Endothelial cell of umbilical vein (primary cell): ENCODE measurements at regions not wholly inside any gene's neighbourhood (a gene's known extent, or its start where the extent isn't known, plus 50 kb on each side); places are given as distances from the start of the nearest gene placed in this dataset.

ENCODE experiments used
- BruUV-seq: library from RNA; stranded (reverse); fragments of 400-500 nt; replicated peaks from 2 replicates; lab custom pipeline; 2021; lab: Mats Ljungman, UMichigan
- CTCF ChIA-PET: fragments of 300-600, 350-600 bp; sonication (Branson Sonifier 250); formaldehyde crosslinking; loops from one replicate; lab custom pipeline; 2021; ENCODE audit warnings: antibody characterized with exemption, inconsistent platforms; lab: Charles Lee
- POLR2A ChIA-PET: fragments of 300-600, 350-600 bp; sonication (Branson Sonifier 250); formaldehyde crosslinking; loops from one replicate; lab custom pipeline; 2021; ENCODE audit warnings: antibody characterized with exemption, inconsistent platforms; lab: Charles Lee
- DNase-seq: peaks from one replicate; pipeline ENCODE4 v3.0.0-alpha.2; 2011; ENCODE audit warnings: low read depth, low spot score
- FAIRE-seq: peaks from 2 replicates; lab custom pipeline; 2011; peaks lifted over from hg19 to GRCh38; lab: Jason Lieb, UNC
- H2AFZ ChIP-seq: 2 replicates; pipeline ENCODE4 v1.6.0; 2012; ENCODE audit warnings: low read depth, low read length, control low read depth, inconsistent platforms
- H3K27ac ChIP-seq: 2 replicates; pipeline ENCODE4 v1.5.1; 2011; ENCODE audit warnings: low read depth, mild to moderate bottlenecking, control low read depth, low read length, moderate library complexity; ENCODE audit not compliant: insufficient read depth
- H3K27me3 ChIP-seq, 2 experiments: 2 replicates each; pipeline versions ENCODE4 v1.6.0 to v1.6.1; 2011; ENCODE audit warnings: low read length in 2 of 2, mixed read lengths in 1 of 2; ENCODE audit not compliant: control insufficient read depth in 2 of 2, insufficient read depth in 2 of 2
- H3K36me3 ChIP-seq, 2 experiments: 2 replicates in 1 of 2; 3 replicates in 1 of 2; pipeline ENCODE4 v1.5.1; 2011; ENCODE audit warnings: low read length in 2 of 2, mild to moderate bottlenecking in 1 of 2, moderate library complexity in 1 of 2; ENCODE audit not compliant: control insufficient read depth in 2 of 2, insufficient read depth in 2 of 2; ENCODE audit errors: extremely low read depth in 1 of 2
- H3K4me1 ChIP-seq: 3 replicates; pipeline ENCODE4 v1.5.1; 2011; ENCODE audit warnings: mild to moderate bottlenecking, low read length; ENCODE audit not compliant: control insufficient read depth, insufficient read depth; ENCODE audit errors: extremely low read depth
- H3K4me2 ChIP-seq: 2 replicates; pipeline ENCODE4 v1.6.1; 2011; ENCODE audit warnings: low read length, control low read depth, mixed read lengths; ENCODE audit not compliant: insufficient read depth
- H3K4me3 ChIP-seq, 3 experiments: fragments of 200-600 bp in 1 of 3; sonication (generic), shearing (Covaris generic) in 1 of 3; replicated peaks in 1 of 3; 2 replicates each; pipeline ENCODE4 v1.5.1; 2011 to 2016; ENCODE audit warnings: control low read depth in 3 of 3, low read length in 3 of 3, mild to moderate bottlenecking in 2 of 3, inconsistent platforms in 1 of 3, low read depth in 1 of 3, moderate library complexity in 1 of 3; ENCODE audit not compliant: insufficient read depth in 1 of 3
- H3K79me2 ChIP-seq: 2 replicates; pipeline ENCODE4 v1.6.0; 2012; ENCODE audit warnings: low read length, inconsistent platforms; ENCODE audit not compliant: control insufficient read depth, insufficient read depth
- H3K9ac ChIP-seq: replicated peaks from 2 replicates; pipeline ENCODE3; 2011; ENCODE audit warnings: low read length, control low read depth; ENCODE audit not compliant: insufficient read depth; ENCODE audit errors: extremely low read depth
- H3K9me1 ChIP-seq: replicated peaks from 3 replicates; pipeline ENCODE4 v1.6.0; 2011; ENCODE audit warnings: mild to moderate bottlenecking, low read length; ENCODE audit not compliant: control insufficient read depth, insufficient read depth; ENCODE audit errors: extremely low read depth
- H3K9me3 ChIP-seq: replicated peaks from 2 replicates; pipeline ENCODE4 v1.5.1; 2012; ENCODE audit warnings: low read length, inconsistent platforms; ENCODE audit not compliant: control insufficient read depth, insufficient read depth
- H4K20me1 ChIP-seq: replicated peaks from 2 replicates; pipeline ENCODE3; 2011; ENCODE audit warnings: mild to moderate bottlenecking, low read length; ENCODE audit not compliant: control insufficient read depth, insufficient read depth; ENCODE audit errors: extremely low read depth
- EZH2 ChIP-seq: IDR thresholded peaks from 2 replicates; pipeline ENCODE4 v1.6.1; 2012; ENCODE audit warnings: borderline replicate concordance, low read depth, mild to moderate bottlenecking, moderate library complexity, low read length, inconsistent platforms; ENCODE audit not compliant: severe bottlenecking
- FOS ChIP-seq: IDR thresholded peaks from 2 replicates; pipeline ENCODE4 v1.6.1; 2011; ENCODE audit warnings: mild to moderate bottlenecking, low read length, moderate library complexity, borderline replicate concordance; ENCODE audit not compliant: insufficient read depth
- GATA2 ChIP-seq: IDR thresholded peaks from 2 replicates; pipeline ENCODE4 v1.7.0; 2011; ENCODE audit warnings: low read depth, mild to moderate bottlenecking, moderate library complexity, mixed read lengths, low read length; ENCODE audit not compliant: insufficient read length, insufficient read depth
- JUN ChIP-seq: IDR thresholded peaks from 2 replicates; pipeline ENCODE4 v1.6.1; 2011; ENCODE audit warnings: borderline replicate concordance, low read depth; ENCODE audit not compliant: insufficient read length, insufficient read depth
- MAX ChIP-seq: IDR thresholded peaks from 2 replicates; pipeline ENCODE4 v1.6.1; 2011; ENCODE audit not compliant: insufficient read depth, insufficient read length
- MYC ChIP-seq: IDR thresholded peaks from one replicate; pipeline ENCODE4 v1.6.1; 2011; ENCODE audit warnings: mild to moderate bottlenecking, low read depth, low read length
- POLR2A ChIP-seq: IDR thresholded peaks from 2 replicates; pipeline ENCODE4 v1.6.1; 2012; ENCODE audit warnings: low read depth, mild to moderate bottlenecking, control low read depth, low read length
- POLR2AphosphoS5 ChIP-seq: IDR thresholded peaks from 2 replicates; pipeline ENCODE4 v1.6.1; 2012; ENCODE audit warnings: low read depth, mild to moderate bottlenecking, control low read depth, low read length, moderate library complexity; ENCODE audit not compliant: insufficient read depth
- dilution Hi-C: fragments of 300-500 bp; cut with MboI; formaldehyde crosslinking; loops from one replicate; pipeline ENCODE4 v1.15.0; 2019; ENCODE audit warnings: low sequenced_read_pairs; ENCODE audit not compliant: extremely low pct_ligation_motif_present
- intact Hi-C: fragments of 100-400 bp; cut with micrococcal nuclease; formaldehyde crosslinking; loops from one replicate; pipeline ENCODE4 v1.10.0; 2022
- TF ChIP-seq, protein P1 (sequence below), 2 donors: IDR thresholded peaks; 1 replicate in 1 of 2; 2 replicates in 1 of 2; pipeline ENCODE4 v1.5.1; 2011; ENCODE audit warnings: low read length in 2 of 2, mild to moderate bottlenecking in 2 of 2, moderate library complexity in 2 of 2, control low read depth in 1 of 2, inconsistent platforms in 1 of 2, low read depth in 1 of 2; ENCODE audit not compliant: insufficient read depth in 1 of 2; ENCODE audit errors: extremely low read depth in 1 of 2

GRCh38 chr1:78240755-78241154, 195.0 kb downstream of the GIPC2 start:
- Histone ChIP-seq H3K79me2 (no peaks in the 10 kb centered on the region), H3K27me3 (peaks cover 0 to 5% of the 10 kb centered on the region in 2 experiments), H3K27ac (no peak overlapping the region), H4K20me1 (no peaks in the 10 kb centered on the region), H3K36me3 (no peaks in the 10 kb centered on the region), H3K9ac (no peak overlapping the region), H3K4me2 (no peak overlapping the region), H2AFZ (no peak overlapping the region), H3K9me3 (no peaks in the 10 kb centered on the region), H3K4me1 (no peaks in the 10 kb centered on the region), H3K9me1 (no peaks in the 10 kb centered on the region), H3K4me3 (no peak overlapping the region)
- intact Hi-C loops = no loop called here
- ChIA-PET POLR2A (no interaction called here), CTCF (no interaction called here)
- DNase-seq = no peak
- dilution Hi-C loops = no loop called here
- FAIRE-seq = no peak
- BruUV-seq = no TSS peak
- TF ChIP-seq EZH2 (no peak), MYC (no peak), POLR2AphosphoS5 (no peak), GATA2 (no peak), MAX (no peak), JUN (no peak), FOS (no peak), POLR2A (no peak)
- TF ChIP-seq, protein P1, sequence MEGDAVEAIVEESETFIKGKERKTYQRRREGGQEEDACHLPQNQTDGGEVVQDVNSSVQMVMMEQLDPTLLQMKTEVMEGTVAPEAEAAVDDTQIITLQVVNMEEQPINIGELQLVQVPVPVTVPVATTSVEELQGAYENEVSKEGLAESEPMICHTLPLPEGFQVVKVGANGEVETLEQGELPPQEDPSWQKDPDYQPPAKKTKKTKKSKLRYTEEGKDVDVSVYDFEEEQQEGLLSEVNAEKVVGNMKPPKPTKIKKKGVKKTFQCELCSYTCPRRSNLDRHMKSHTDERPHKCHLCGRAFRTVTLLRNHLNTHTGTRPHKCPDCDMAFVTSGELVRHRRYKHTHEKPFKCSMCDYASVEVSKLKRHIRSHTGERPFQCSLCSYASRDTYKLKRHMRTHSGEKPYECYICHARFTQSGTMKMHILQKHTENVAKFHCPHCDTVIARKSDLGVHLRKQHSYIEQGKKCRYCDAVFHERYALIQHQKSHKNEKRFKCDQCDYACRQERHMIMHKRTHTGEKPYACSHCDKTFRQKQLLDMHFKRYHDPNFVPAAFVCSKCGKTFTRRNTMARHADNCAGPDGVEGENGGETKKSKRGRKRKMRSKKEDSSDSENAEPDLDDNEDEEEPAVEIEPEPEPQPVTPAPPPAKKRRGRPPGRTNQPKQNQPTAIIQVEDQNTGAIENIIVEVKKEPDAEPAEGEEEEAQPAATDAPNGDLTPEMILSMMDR (IDR thresholded peaks at IDR 0.05; ENCODE audit: extremely low read depth in 1 of 2, insufficient read depth in 1 of 2, low read depth in 1 of 2, low read length in 2 of 2) = no peak
